LNCaP clone FGC (cell line): ENCODE measurements at regions not wholly inside any gene's neighbourhood (a gene's known extent, or its start where the extent isn't known, plus 50 kb on each side); places are given as distances from the start of the nearest gene placed in this dataset.

Experiments used
- DNase-seq: peaks from one replicate; pipeline ENCODE4 v3.0.0-alpha.2; 2011; ENCODE audit warnings: low read depth
- H3K4me3 ChIP-seq: 2 replicates; pipeline ENCODE4 v1.5.1; 2011; ENCODE audit warnings: mild to moderate bottlenecking, low read depth, low read length, control low read depth
- TF ChIP-seq, protein P1 (sequence below): IDR thresholded peaks from 2 replicates; pipeline ENCODE4 v1.5.1; 2012; ENCODE audit warnings: mild to moderate bottlenecking; ENCODE audit not compliant: control insufficient read depth, insufficient read depth; ENCODE audit errors: extremely low read depth

- TF ChIP-seq, protein P1, sequence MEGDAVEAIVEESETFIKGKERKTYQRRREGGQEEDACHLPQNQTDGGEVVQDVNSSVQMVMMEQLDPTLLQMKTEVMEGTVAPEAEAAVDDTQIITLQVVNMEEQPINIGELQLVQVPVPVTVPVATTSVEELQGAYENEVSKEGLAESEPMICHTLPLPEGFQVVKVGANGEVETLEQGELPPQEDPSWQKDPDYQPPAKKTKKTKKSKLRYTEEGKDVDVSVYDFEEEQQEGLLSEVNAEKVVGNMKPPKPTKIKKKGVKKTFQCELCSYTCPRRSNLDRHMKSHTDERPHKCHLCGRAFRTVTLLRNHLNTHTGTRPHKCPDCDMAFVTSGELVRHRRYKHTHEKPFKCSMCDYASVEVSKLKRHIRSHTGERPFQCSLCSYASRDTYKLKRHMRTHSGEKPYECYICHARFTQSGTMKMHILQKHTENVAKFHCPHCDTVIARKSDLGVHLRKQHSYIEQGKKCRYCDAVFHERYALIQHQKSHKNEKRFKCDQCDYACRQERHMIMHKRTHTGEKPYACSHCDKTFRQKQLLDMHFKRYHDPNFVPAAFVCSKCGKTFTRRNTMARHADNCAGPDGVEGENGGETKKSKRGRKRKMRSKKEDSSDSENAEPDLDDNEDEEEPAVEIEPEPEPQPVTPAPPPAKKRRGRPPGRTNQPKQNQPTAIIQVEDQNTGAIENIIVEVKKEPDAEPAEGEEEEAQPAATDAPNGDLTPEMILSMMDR, result no peak
Observed at GRCh38 chr19:30137747-30138146, 195.7 kb downstream of the URI1 start.

DNA sequence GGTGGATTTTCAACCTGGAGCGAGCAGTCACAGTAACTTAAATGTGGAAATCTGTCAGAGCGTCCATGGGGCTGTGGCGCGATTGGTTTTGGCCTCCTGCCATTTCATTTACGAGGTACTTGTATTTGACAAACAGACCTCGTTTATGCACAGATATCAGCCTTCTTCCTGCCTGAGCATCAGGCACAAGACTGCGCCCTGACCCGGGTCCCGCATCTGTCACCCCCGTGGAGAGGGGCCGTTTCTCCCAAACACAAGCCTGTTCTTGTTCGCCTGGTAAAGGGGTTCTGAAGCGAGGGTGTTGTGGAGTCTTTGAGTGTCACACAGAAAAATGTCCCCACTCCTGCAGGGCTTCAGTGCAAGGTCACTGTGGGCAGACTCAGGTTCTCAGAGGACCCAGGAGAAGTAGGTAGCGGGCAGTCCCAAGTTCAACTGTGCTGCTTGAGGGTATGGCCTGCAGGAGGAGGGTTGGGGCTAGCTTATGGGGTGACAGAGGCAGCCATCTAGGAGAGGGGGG is 202.3 kb downstream of the URI1 start:
- peak; percentile 19 for DNase-seq
- H3K4me3 ChIP-seq, result no peak overlapping the region
- TF ChIP-seq, protein P1, result no peak

More at GRCh38 chr19:30137747-30138146, 195.7 kb downstream of the URI1 start:
- DNase-seq, result no peak
- H3K4me3 ChIP-seq, result no peak overlapping the region

GRCh38 chr19:30144802-30145201 is 202.8 kb downstream of the URI1 start:
- TF ChIP-seq, protein P1, result no peak
- H3K4me3 ChIP-seq, result no peak overlapping the region
- DNase-seq, result no peak

DNA sequence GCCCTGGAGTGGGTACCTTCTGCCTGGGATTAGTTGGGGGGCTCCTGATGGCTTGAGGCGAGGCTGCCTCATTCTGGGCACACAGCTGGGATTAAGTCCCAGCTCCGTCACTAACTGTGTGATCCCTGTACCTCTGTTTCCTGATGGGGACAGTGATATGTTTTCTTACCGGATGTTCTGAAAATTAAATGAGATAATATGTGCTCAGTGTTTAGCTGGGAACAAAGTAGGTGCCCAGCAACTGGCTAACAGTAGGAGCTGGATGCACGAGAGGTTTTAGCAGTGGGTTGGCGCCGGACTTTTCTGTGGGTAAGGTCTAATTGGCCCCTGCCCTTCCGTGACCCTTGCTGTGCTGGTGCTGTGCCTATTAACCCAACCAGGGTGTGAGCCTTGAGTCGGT is 203.4 kb downstream of the URI1 start:
- no peak for DNase-seq
- H3K4me3 ChIP-seq, result no peak overlapping the region
- TF ChIP-seq, protein P1, result no peak

DNA sequence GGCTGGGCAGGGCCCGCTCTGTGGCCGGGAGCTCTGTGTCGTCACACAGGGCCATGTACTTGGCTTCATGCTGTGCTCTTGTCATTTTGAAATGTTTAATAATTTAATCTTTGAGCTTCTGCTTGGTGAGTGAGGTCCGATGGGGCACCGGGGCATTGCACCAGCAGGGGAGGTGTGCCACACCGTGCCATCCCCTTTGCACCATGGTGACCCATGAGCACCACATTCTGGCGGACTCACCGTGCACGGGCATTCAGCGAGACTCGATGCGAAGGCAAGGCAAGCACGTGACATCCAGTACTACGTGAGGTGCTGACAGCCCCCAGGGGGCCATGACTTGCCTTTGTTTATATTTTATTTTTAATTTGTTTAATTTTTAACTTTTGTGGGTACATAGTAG is 204.3 kb downstream of the URI1 start:
- TF ChIP-seq, protein P1, result no peak
- no peak overlapping the region for H3K4me3 ChIP-seq
- no peak for DNase-seq

- TF ChIP-seq, protein P1, result no peak
- H3K4me3 ChIP-seq, result no peak overlapping the region
- DNase-seq, result peak; percentile 72
Observed at GRCh38 chr19:30148039-30148790, 206.2 kb downstream of the URI1 start.

DNA sequence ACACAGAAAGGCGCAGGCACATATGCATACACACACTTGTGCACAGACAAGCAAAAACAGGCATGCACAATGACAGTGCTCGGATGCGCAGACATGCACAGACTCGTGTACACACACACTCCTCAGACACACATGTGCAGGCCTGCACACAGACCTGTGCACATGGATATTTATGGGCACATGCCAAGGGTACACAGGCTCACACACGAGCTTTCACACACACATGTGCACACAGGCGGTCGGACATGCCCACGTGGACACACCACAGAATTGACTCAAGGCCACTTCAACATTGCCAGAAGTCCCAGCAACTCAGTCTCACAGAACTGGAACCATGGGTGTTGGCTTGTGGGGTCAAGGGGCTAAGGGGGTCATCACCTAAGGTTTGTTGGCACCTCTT is 206.8 kb downstream of the URI1 start:
- TF ChIP-seq, protein P1, result no peak
- DNase-seq, result no peak
- no peak overlapping the region for H3K4me3 ChIP-seq
